ENCODE measurements at regions not wholly inside any gene's neighbourhood (a gene's known extent, or its start where the extent isn't known, plus 50 kb on each side); places are given as distances from the start of the nearest gene placed in this dataset.

DNA sequence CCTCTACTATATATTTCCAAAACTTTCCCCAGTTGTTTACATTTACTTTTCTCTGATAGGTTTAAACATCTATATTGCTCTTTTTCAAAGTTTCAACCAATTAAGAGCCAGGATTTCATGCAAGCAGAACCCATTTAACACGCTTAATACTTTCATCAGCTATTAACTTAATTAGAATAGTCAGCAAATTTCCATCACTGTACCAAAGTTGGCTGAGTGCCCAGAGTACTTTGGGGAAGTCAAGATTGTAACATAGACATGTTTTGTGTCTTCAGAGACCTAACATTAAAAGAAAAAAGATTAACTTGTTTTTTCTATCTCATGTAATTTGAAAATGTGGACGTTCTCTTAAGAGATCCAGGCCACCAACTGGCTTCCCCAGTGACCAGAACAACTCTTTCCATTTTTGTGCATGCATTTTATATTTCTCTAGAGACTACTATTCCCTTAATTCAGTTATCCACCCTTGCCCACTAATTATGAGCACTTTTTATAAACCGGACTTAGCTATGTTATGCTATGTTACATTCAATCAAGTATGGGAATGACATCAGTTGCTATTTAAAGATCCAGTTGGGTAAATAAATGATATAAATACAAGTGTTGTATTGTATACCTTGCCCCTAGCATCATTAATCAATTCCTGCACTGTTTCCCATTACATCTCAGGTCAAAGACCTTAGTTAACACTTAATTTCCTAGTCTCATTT, 478.1 kb upstream of the NMUR2 start:
- Histone ChIP-seq H3K4me3 (replicated peaks in 1 of 3; ENCODE audit: insufficient read depth in 1 of 3, low read depth in 2 of 3, low read length in 3 of 3) (no peak overlapping the region), H3K36me3 (replicated peaks in 1 of 2; ENCODE audit: control insufficient read depth in 1 of 2, insufficient read depth in 2 of 2, low read length in 2 of 2) (no peaks in the 10 kb centered on the region), H3K9me3 (ENCODE audit: low read length) (peaks cover 61% of the 10 kb centered on the region), H3K79me2 (ENCODE audit: insufficient read depth, low read length) (no peaks in the 10 kb centered on the region), H2AFZ (ENCODE audit: low read length) (no peak overlapping the region), H3K4me2 (ENCODE audit: low read depth, low read length) (no peak overlapping the region), H3K4me1 (ENCODE audit: insufficient read depth, low read length) (no peaks in the 10 kb centered on the region), H3K27ac (ENCODE audit: extremely low read length, insufficient read depth, low read length) (no peak overlapping the region), H3K27me3 (ENCODE audit: control insufficient read depth in 1 of 2, insufficient read depth in 2 of 2, low read length in 2 of 2) (no peaks in the 10 kb centered on the region), H4K20me1 (ENCODE audit: insufficient read depth, low read length) (no peaks in the 10 kb centered on the region), H3K9ac (ENCODE audit: insufficient read depth, low read depth, low read length) (no peak overlapping the region)
- ChIA-PET POLR2A (no interaction called here), CTCF (ENCODE audit: low intra/inter-chr PET ratio, low total read pairs) (no interaction called here)
- ATAC-seq (no peak), FAIRE-seq (no peak), DNase-seq (ENCODE audit: low spot score) (no peak)
- in situ Hi-C loops (cut with HindIII; ENCODE audit: extremely low pct_ligation_motif_present, low pct_unique_long_range_greater_than_20kb) (no loop called here), intact Hi-C loops (cut with micrococcal nuclease; ENCODE audit: unreplicated experiment) (no loop called here)
- BruUV-seq (replicated peaks) = no TSS peak
- WGBS (ENCODE audit: low lambda C conversion rate) = 17% methylated on average over 3 of the region's 3 CpGs
- TF ChIP-seq ZNF335 (CRISPR knock-in tag; IDR thresholded peaks at IDR 0.05) (no peak), MAFF (IDR thresholded peaks at IDR 0.05; ENCODE audit: low read depth, low read length) (peak; percentile 77), MAFK (conservative IDR thresholded peaks at IDR 0.05 in 1 of 2, IDR thresholded peaks at IDR 0.05 in 1 of 2; ENCODE audit: low read length in 2 of 2) (peak; percentile 67 to 77; a peak in 3 of 4 replicates)

DNA sequence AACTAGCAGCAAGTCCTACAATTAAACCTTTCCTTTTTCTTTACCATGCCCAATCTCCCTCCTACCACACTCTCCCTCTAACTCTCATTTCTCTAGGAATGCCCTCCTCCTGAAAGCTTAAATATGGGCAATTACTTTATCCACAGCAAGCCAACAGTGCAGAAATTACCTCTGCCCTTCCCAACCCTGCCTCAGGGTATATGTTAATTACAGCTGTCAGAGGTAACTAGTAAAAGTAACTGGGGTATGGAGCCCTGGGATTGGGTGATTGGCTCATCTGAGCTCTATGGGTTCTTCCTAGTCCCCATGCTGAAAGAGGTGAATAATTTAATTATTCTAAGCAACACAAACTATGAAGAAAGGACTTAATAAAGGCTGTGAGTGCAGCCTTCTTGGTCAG, 478.9 kb upstream of the NMUR2 start:
- H3K4me1 ChIP-seq (ENCODE audit: insufficient read depth, low read length) = no peaks in the 10 kb centered on the region
- H3K9me3 ChIP-seq (ENCODE audit: low read length) = peaks cover 57% of the 10 kb centered on the region
- H3K27me3 ChIP-seq (ENCODE audit: control insufficient read depth in 1 of 2, insufficient read depth in 2 of 2, low read length in 2 of 2) = no peaks in the 10 kb centered on the region
- CTCF ChIA-PET (ENCODE audit: low intra/inter-chr PET ratio, low total read pairs) = no interaction called here
- no peaks in the 10 kb centered on the region for H3K79me2 ChIP-seq (ENCODE audit: insufficient read depth, low read length)
- no TSS peak for BruUV-seq (replicated peaks)
- ATAC-seq = no peak
- no peak overlapping the region for H3K4me2 ChIP-seq (ENCODE audit: low read depth, low read length)
- H3K9ac ChIP-seq (ENCODE audit: insufficient read depth, low read depth, low read length) = no peak overlapping the region
- POLR2A ChIA-PET = no interaction called here
- no peak for DNase-seq (ENCODE audit: low spot score)
- in situ Hi-C loops (cut with HindIII; ENCODE audit: extremely low pct_ligation_motif_present, low pct_unique_long_range_greater_than_20kb) (no loop called here), intact Hi-C loops (cut with micrococcal nuclease; ENCODE audit: unreplicated experiment) (no loop called here)
- no peaks in the 10 kb centered on the region for H4K20me1 ChIP-seq (ENCODE audit: insufficient read depth, low read length)
- FAIRE-seq = no peak
- no peak overlapping the region for H2AFZ ChIP-seq (ENCODE audit: low read length)
- H3K27ac ChIP-seq (ENCODE audit: extremely low read length, insufficient read depth, low read length) = no peak overlapping the region
- H3K4me3 ChIP-seq (replicated peaks in 1 of 3; ENCODE audit: insufficient read depth in 1 of 3, low read depth in 2 of 3, low read length in 3 of 3) = no peak overlapping the region
- no peaks in the 10 kb centered on the region for H3K36me3 ChIP-seq (replicated peaks in 1 of 2; ENCODE audit: control insufficient read depth in 1 of 2, insufficient read depth in 2 of 2, low read length in 2 of 2)
- no peak for TF ChIP-seq ZNF557 (CRISPR knock-in tag; IDR thresholded peaks at IDR 0.05)
- no peak for TF ChIP-seq ZBTB7A (CRISPR knock-in tag; IDR thresholded peaks at IDR 0.05)
- TF ChIP-seq, protein P1, sequence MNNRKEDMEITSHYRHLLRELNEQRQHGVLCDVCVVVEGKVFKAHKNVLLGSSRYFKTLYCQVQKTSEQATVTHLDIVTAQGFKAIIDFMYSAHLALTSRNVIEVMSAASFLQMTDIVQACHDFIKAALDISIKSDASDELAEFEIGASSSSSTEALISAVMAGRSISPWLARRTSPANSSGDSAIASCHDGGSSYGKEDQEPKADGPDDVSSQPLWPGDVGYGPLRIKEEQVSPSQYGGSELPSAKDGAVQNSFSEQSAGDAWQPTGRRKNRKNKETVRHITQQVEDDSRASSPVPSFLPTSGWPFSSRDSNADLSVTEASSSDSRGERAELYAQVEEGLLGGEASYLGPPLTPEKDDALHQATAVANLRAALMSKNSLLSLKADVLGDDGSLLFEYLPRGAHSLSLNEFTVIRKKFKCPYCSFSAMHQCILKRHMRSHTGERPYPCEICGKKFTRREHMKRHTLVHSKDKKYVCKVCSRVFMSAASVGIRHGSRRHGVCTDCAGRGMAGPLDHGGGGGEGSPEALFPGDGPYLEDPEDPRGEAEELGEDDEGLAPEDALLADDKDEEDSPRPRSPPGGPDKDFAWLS (CRISPR knock-in tag; IDR thresholded peaks at IDR 0.05; ENCODE audit: borderline replicate concordance) = no peak
- TF ChIP-seq ZNF512B (CRISPR knock-in tag; IDR thresholded peaks at IDR 0.05; ENCODE audit: borderline replicate concordance) = no peak
- no peak for TF ChIP-seq NFATC3 (CRISPR knock-in tag; IDR thresholded peaks at IDR 0.05)
- no peak for TF ChIP-seq ZNF687 (CRISPR knock-in tag; IDR thresholded peaks at IDR 0.05)
- TF ChIP-seq ZNF672 (CRISPR knock-in tag; IDR thresholded peaks at IDR 0.05) = no peak
